Erythroblast (primary cell): ENCODE measurements at regions not wholly inside any gene's neighbourhood (a gene's known extent, or its start where the extent isn't known, plus 50 kb on each side); places are given as distances from the start of the nearest gene placed in this dataset.

Experiments
- GATA1 ChIP-seq: IDR thresholded peaks from 2 replicates; pipeline ENCODE4 v1.6.1; 2011; ENCODE audit warnings: low read depth, mild to moderate bottlenecking, control low read depth, low read length, moderate library complexity
- POLR2A ChIP-seq: IDR thresholded peaks from 2 replicates; pipeline ENCODE4 v1.6.1; 2011; ENCODE audit warnings: mild to moderate bottlenecking, low read length

- TF ChIP-seq POLR2A (no peak), GATA1 (no peak)
Observed at GRCh38 chr2:49845021-49845420, 690.7 kb upstream of the FSHR start.
